ENCODE measurements at regions not wholly inside any gene's neighbourhood (a gene's known extent, or its start where the extent isn't known, plus 50 kb on each side); places are given as distances from the start of the nearest gene placed in this dataset.
"Not testable (repeated sequence)": the region's sequence is repeated elsewhere in the genome, so short reads cannot be mapped to it uniquely, and the experiment has no call there.

- Mint-ChIP-seq H3K36me3 (no peaks in the 10 kb centered on the region), H3K4me1 (no peaks in the 10 kb centered on the region)
These were observed 260.5 kb downstream of the CALCRL start for GRCh38 chr2:187187519-187187918.

GRCh38 chr2:187180529-187180928 is 267.5 kb downstream of the CALCRL start:
- DNase-seq (no peak), ATAC-seq (no peak)
- H3K27ac Mint-ChIP-seq, result no peak overlapping the region
- peaks cover 0 to 9% (median 0%) of the 10 kb centered on the region in 9 donors for H3K9me3 Mint-ChIP-seq
- no peaks in the 10 kb centered on the region for H3K27me3 Mint-ChIP-seq
- no peaks in the 10 kb centered on the region for H3K36me3 Mint-ChIP-seq
- no peaks in the 10 kb centered on the region for H3K4me1 Mint-ChIP-seq
- POLR2A ChIA-PET, result no interaction called here
- no peak overlapping the region for H3K4me3 Mint-ChIP-seq

More at GRCh38 chr2:187187519-187187918, 260.5 kb downstream of the CALCRL start:
- ATAC-seq (no peak), DNase-seq (no peak)
- peaks cover 0 to 6% (median 0%) of the 10 kb centered on the region in 9 donors for H3K9me3 Mint-ChIP-seq
- H3K4me3 Mint-ChIP-seq, result no peak overlapping the region
- POLR2A ChIA-PET, result no interaction called here
- peaks cover 0 to 8% (median 0%) of the 10 kb centered on the region in 5 donors for H3K27me3 Mint-ChIP-seq
- no peak overlapping the region for H3K27ac Mint-ChIP-seq

GRCh38 chr2:187178876-187179275 is 269.2 kb downstream of the CALCRL start:
- H3K36me3 Mint-ChIP-seq, ATAC-seq, H3K27ac Mint-ChIP-seq, DNase-seq, H3K27me3 Mint-ChIP-seq, H3K4me3 Mint-ChIP-seq, POLR2A ChIA-PET, H3K4me1 Mint-ChIP-seq, H3K9me3 Mint-ChIP-seq: not testable (repeated sequence)

GRCh38 chr2:187177253-187177652 is 270.8 kb downstream of the CALCRL start:
- H3K27ac Mint-ChIP-seq, result no peak overlapping the region
- POLR2A ChIA-PET, result interaction anchor here (0.6 kb wide), 1 partner anchor 38 kb away, joined by 3 read pairs; no protein-coding TSS in a partner anchor
- ATAC-seq (no peak), DNase-seq (no peak)
- H3K9me3 Mint-ChIP-seq, result peaks cover 0 to 4% (median 0%) of the 10 kb centered on the region in 9 donors
- no peaks in the 10 kb centered on the region for H3K27me3 Mint-ChIP-seq
- H3K36me3 Mint-ChIP-seq, result no peaks in the 10 kb centered on the region
- H3K4me3 Mint-ChIP-seq, result no peak overlapping the region
- no peaks in the 10 kb centered on the region for H3K4me1 Mint-ChIP-seq

- H3K9me3 Mint-ChIP-seq, result peaks cover 0 to 4% (median 0%) of the 10 kb centered on the region in 9 donors
- DNase-seq (no peak), ATAC-seq (no peak)
- H3K36me3 Mint-ChIP-seq, result no peaks in the 10 kb centered on the region
- H3K27ac Mint-ChIP-seq, result no peak overlapping the region
- H3K4me1 Mint-ChIP-seq, result no peaks in the 10 kb centered on the region
- POLR2A ChIA-PET, result no interaction called here
- no peak overlapping the region for H3K4me3 Mint-ChIP-seq
- H3K27me3 Mint-ChIP-seq, result no peaks in the 10 kb centered on the region
These were observed 273.5 kb downstream of the CALCRL start for GRCh38 chr2:187174582-187174981.

GRCh38 chr2:187171318-187171717 is 276.7 kb downstream of the CALCRL start:
- Mint-ChIP-seq H3K9me3 (peaks cover 0 to 4% (median 0%) of the 10 kb centered on the region in 9 donors), H3K4me1 (peaks cover 0 to 11% (median 0%) of the 10 kb centered on the region in 4 donors), H3K36me3 (no peaks in the 10 kb centered on the region), H3K4me3 (no peak overlapping the region), H3K27me3 (no peaks in the 10 kb centered on the region), H3K27ac (no peak overlapping the region)
- DNase-seq (no peak), ATAC-seq (no peak)
- POLR2A ChIA-PET, result no interaction called here

GRCh38 chr2:187169864-187170263 is 278.2 kb downstream of the CALCRL start:
- H3K36me3 Mint-ChIP-seq, result no peaks in the 10 kb centered on the region
- H3K27ac Mint-ChIP-seq, result no peak overlapping the region
- no peak overlapping the region for H3K4me3 Mint-ChIP-seq

GRCh38 chr2:187168720-187169713 is 279.0 kb downstream of the CALCRL start:
- Mint-ChIP-seq H3K4me1 (peaks cover 0 to 11% (median 0%) of the 10 kb centered on the region in 4 donors), H3K36me3 (no peaks in the 10 kb centered on the region), H3K4me3 (no peak overlapping the region), H3K27me3 (no peaks in the 10 kb centered on the region), H3K9me3 (peaks cover 0 to 4% (median 0%) of the 10 kb centered on the region in 9 donors), H3K27ac (no peak overlapping the region)
- DNase-seq (no peak), ATAC-seq (no peak)
- POLR2A ChIA-PET, result no interaction called here

More at GRCh38 chr2:187169864-187170263, 278.2 kb downstream of the CALCRL start:
- no peak for DNase-seq
- ATAC-seq, result no peak
- Mint-ChIP-seq H3K4me1 (peaks cover 0 to 11% (median 0%) of the 10 kb centered on the region in 4 donors), H3K9me3 (peaks cover 0 to 4% (median 0%) of the 10 kb centered on the region in 9 donors), H3K27me3 (no peaks in the 10 kb centered on the region)
- POLR2A ChIA-PET, result no interaction called here

GRCh38 chr2:187167491-187167890 is 280.6 kb downstream of the CALCRL start:
- POLR2A ChIA-PET, result no interaction called here
- ATAC-seq, result no peak

GRCh38 chr2:187165936-187166610 is 282.0 kb downstream of the CALCRL start:
- POLR2A ChIA-PET, result no interaction called here
- Mint-ChIP-seq H3K4me3 (no peak overlapping the region), H3K27me3 (no peaks in the 10 kb centered on the region), H3K27ac (no peak overlapping the region), H3K36me3 (no peaks in the 10 kb centered on the region), H3K4me1 (peaks cover 0 to 11% (median 0%) of the 10 kb centered on the region in 4 donors), H3K9me3 (peaks cover 0 to 4% (median 0%) of the 10 kb centered on the region in 9 donors)
- DNase-seq (no peak), ATAC-seq (no peak)

More at GRCh38 chr2:187167491-187167890, 280.6 kb downstream of the CALCRL start:
- Mint-ChIP-seq H3K9me3 (peaks cover 0 to 4% (median 0%) of the 10 kb centered on the region in 9 donors), H3K4me1 (peaks cover 0 to 11% (median 0%) of the 10 kb centered on the region in 4 donors), H3K27me3 (no peaks in the 10 kb centered on the region), H3K4me3 (no peak overlapping the region), H3K27ac (no peak overlapping the region), H3K36me3 (no peaks in the 10 kb centered on the region)
- no peak for DNase-seq

- ATAC-seq, result no peak
- Mint-ChIP-seq H3K4me1 (no peaks in the 10 kb centered on the region), H3K9me3 (peaks cover 1 to 27% (median 16%) of the 10 kb centered on the region in 9 donors), H3K4me3 (no peak overlapping the region), H3K27ac (no peak overlapping the region), H3K27me3 (no peaks in the 10 kb centered on the region), H3K36me3 (no peaks in the 10 kb centered on the region)
- no peak for DNase-seq
- POLR2A ChIA-PET, result no interaction called here
These were observed 289.6 kb downstream of the CALCRL start for GRCh38 chr2:187158452-187158851.

- Mint-ChIP-seq H3K27ac (no peak overlapping the region), H3K36me3 (no peaks in the 10 kb centered on the region), H3K4me3 (no peak overlapping the region), H3K9me3 (peaks cover 1 to 27% (median 16%) of the 10 kb centered on the region in 9 donors), H3K4me1 (no peaks in the 10 kb centered on the region), H3K27me3 (no peaks in the 10 kb centered on the region)
- DNase-seq (no peak), ATAC-seq (no peak)
- POLR2A ChIA-PET, result no interaction called here
These were observed 291.0 kb downstream of the CALCRL start for GRCh38 chr2:187157046-187157445.

GRCh38 chr2:187155476-187155875 is 292.6 kb downstream of the CALCRL start:
- no peaks in the 10 kb centered on the region for H3K27me3 Mint-ChIP-seq
- POLR2A ChIA-PET, result no interaction called here
- no peaks in the 10 kb centered on the region for H3K4me1 Mint-ChIP-seq
- H3K4me3 Mint-ChIP-seq, result no peak overlapping the region
- H3K36me3 Mint-ChIP-seq, result no peaks in the 10 kb centered on the region
- H3K9me3 Mint-ChIP-seq, result peaks cover 1 to 27% (median 16%) of the 10 kb centered on the region in 9 donors
- ATAC-seq, result no peak
- H3K27ac Mint-ChIP-seq, result no peak overlapping the region
- no peak for DNase-seq

Data from naive thymus-derived CD8-positive, alpha-beta T cell (primary cell).